GM19043 (cell line): ENCODE measurements at regions not wholly inside any gene's neighbourhood (a gene's known extent, or its start where the extent isn't known, plus 50 kb on each side); places are given as distances from the start of the nearest gene placed in this dataset.

ENCODE experiments used
- ATAC-seq: cut with Tn5 transposase; IDR thresholded peaks from one replicate; pipeline ENCODE4 v1.9.1; 2021; ENCODE audit warnings: low read depth; ENCODE audit not compliant: unreplicated experiment

DNA sequence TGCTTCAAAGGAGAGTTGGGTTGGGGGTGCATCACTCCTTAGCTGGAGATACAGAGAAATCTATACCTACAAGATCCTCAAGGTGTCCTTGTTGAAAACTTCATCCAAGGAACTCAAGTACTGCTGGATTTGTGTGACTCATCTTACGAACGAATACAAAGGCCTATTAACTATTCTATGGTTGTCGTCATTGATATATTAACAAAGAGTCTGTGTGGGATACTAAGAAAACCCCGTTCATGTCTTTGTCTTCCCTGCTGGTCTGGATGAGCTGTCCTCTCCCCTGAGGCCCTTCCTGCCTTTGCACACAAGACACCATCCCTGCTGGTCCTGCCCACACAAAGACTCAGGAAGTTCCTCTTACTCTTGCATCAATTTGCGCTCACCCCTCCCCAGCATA lies 54.9 kb upstream of the IRF2 start:
- ATAC-seq = no peak

DNA sequence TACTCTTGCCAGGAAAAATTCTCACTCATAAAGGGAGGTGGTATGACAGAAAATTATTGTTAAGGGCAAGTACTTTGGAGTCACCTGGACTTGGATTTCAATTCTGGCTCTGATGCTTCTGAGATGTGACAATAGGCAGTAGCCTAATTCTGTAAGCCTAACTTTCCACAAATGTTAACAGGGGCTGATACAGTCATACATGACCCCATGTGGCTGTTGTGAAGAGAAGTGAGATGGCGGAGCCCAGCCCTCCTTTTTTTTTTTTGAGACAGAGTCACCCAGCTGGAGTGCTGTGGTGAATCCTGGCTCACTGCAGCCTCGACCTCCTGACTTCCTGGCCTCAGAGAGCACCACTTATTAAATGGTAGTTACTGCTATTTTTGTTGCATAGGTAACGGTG lies 54.4 kb upstream of the IRF2 start:
- no peak for ATAC-seq

DNA sequence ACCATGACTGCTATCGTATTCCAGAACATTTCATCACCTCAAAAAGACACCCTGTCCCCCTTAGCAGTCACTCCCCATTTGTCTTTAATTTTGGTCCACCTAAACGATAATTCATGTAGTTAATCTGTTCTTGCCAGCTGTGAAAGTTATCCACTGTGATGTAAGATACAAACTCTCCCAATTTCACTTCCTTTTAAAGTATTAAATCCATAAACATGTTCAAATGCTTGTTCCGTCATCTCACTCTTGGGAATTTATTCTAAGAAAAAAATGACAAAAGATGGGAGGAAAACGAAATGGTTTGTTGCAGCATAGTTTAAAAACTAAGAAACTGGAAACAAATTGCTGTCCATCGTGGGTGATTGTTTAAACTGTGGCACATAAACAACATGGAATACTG lies 53.7 kb upstream of the IRF2 start:
- no peak for ATAC-seq

DNA sequence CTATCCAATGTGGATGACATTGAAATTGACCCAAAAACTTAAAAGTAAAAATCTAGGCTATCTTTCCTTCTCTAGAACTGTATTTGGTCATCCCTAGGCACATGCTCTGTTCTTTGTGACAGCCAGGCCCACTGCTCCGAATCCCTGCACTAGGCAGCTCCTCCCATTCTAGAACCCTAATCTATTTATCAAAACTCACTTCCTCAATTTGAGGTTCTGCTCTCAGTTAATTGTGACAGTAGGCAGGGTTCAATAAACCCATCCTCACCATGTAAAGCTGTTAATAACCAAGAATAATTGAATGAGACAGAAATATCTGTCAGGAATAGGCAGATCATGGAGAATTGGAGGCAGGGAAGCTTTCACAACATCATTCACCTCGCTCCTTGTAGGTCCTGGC lies 51.9 kb upstream of the IRF2 start:
- ATAC-seq = no peak
